Ovary (tissue), 3 donors: ENCODE measurements at regions not wholly inside any gene's neighbourhood (a gene's known extent, or its start where the extent isn't known, plus 50 kb on each side); places are given as distances from the start of the nearest gene placed in this dataset.

Experiments
- EP300 ChIP-seq: sonication (generic); formaldehyde crosslinking; IDR thresholded peaks from one replicate; pipeline ENCODE4 v1.6.1; 2017; ENCODE audit warnings: antibody characterized with exemption
- POLR2A ChIP-seq: fragments of 450-650 bp; IDR thresholded peaks from one replicate; pipeline ENCODE4 v1.6.1; 2017; ENCODE audit warnings: antibody characterized with exemption, mild to moderate bottlenecking, moderate library complexity
- TF ChIP-seq, protein P1 (sequence below), 3 donors: fragments of 450-650 bp in 2 of 3; fragments of 200-600 bp in 1 of 3; IDR thresholded peaks; one replicate each; pipeline versions ENCODE4 v1.5.1 to v1.8.0; 2016 to 2022; ENCODE audit warnings: antibody characterized with exemption in 3 of 3, mild to moderate bottlenecking in 1 of 3
- donor health status: DM: no; HTN: no; CAD: no.

- TF ChIP-seq, protein P1, sequence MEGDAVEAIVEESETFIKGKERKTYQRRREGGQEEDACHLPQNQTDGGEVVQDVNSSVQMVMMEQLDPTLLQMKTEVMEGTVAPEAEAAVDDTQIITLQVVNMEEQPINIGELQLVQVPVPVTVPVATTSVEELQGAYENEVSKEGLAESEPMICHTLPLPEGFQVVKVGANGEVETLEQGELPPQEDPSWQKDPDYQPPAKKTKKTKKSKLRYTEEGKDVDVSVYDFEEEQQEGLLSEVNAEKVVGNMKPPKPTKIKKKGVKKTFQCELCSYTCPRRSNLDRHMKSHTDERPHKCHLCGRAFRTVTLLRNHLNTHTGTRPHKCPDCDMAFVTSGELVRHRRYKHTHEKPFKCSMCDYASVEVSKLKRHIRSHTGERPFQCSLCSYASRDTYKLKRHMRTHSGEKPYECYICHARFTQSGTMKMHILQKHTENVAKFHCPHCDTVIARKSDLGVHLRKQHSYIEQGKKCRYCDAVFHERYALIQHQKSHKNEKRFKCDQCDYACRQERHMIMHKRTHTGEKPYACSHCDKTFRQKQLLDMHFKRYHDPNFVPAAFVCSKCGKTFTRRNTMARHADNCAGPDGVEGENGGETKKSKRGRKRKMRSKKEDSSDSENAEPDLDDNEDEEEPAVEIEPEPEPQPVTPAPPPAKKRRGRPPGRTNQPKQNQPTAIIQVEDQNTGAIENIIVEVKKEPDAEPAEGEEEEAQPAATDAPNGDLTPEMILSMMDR (IDR thresholded peaks at IDR 0.05), result no peak
- TF ChIP-seq POLR2A, result no peak
- TF ChIP-seq EP300, result no peak
Measured at GRCh38 chr13:34879851-34880250, 62.2 kb upstream of the NBEA start.
